SK-N-DZ (cell line): ENCODE measurements at regions not wholly inside any gene's neighbourhood (a gene's known extent, or its start where the extent isn't known, plus 50 kb on each side); places are given as distances from the start of the nearest gene placed in this dataset.
A peak's percentile ranks its signal among the peaks of the same experiment; 100 is the strongest.
"Not testable (repeated sequence)": the region's sequence is repeated elsewhere in the genome, so short reads cannot be mapped to it uniquely, and the experiment has no call there.

Experiments used
- DNase-seq: peaks from one replicate; pipeline ENCODE4 v3.0.0-alpha.2; 2015; ENCODE audit warnings: low spot score

GRCh38 chr12:93204896-93205295 lies 172.8 kb upstream of the NUDT4 start:
- no peak for DNase-seq

DNA sequence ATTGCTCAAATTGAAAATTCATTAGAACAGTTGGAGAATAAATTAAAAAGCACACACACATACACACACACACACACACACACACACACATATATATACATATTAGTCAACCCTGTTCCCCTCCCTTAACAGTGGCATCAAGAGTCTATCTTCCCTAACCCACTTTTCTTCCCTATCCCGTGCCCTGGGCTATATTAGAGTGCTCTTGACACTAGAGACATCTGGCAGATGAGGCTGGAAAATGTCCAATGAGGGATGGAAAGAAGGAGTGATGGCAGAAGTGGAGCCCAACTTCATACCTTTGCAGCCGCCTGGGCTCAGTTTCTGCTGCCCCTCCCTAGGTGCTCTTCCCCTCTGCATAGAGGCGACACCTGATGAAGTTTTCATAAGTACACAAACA lies 172.4 kb upstream of the NUDT4 start:
- DNase-seq: no peak

DNA sequence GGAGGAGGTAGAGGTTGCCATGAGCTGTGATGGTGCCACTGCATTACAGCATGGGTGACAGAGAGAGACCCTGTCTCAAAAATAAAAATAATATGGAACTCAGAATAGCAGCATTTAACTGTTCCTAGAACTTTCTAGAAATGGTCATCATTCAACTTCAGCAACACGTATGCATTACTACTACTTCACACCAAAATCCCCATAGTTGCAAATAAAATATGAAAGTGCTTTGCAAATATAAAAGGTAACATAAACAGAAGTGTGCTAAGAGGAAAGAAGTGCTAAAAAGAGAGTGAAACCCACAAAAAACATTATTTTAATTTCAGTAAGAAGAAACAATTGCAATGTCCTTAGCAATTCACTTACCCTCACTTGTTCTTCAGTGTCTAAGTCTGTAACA lies 169.7 kb upstream of the NUDT4 start:
- DNase-seq: no peak

GRCh38 chr12:93214523-93215289 lies 163.0 kb upstream of the NUDT4 start:
- no peak for DNase-seq

DNA sequence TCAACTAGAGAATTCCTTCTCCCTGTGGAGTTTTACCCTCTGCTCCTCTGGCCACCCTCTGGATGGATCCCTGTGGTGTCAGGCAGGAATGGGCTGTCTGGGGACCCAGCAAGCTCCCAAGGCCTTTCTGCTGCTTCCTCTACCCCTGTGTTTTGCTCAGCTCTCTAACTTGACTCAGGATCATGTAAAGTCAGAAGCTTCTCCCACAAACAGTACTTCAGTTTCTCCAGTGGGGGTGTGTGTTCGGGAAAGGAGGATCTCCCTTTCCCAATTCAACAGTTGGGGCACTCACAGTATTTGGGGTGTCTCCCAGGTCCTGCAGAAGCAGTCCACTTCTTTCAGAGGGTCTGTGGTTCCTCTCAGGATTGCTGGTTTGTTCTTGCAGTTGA lies 162.4 kb upstream of the NUDT4 start:
- no peak for DNase-seq

DNA sequence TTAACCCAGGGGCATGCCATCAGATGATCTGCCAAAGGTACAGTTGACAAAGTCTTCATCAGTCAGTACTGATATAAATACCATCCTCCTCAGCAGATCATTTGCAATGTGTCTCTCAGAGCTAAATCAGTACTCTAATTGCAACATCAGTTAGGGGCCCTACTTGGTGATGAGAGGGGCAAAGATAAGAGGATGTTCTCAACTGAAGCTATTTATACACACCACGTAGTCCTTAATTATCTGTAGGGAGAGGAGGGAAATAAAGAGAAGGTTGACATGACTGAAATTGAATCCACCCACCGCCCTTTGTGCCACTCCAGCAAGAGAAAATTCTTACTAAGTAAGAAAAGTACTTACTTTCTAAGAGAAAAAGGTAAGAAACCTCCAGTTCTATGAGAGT lies 157.8 kb upstream of the NUDT4 start:
- no peak for DNase-seq

GRCh38 chr12:93221841-93222240 lies 155.9 kb upstream of the NUDT4 start:
- no peak for DNase-seq

DNA sequence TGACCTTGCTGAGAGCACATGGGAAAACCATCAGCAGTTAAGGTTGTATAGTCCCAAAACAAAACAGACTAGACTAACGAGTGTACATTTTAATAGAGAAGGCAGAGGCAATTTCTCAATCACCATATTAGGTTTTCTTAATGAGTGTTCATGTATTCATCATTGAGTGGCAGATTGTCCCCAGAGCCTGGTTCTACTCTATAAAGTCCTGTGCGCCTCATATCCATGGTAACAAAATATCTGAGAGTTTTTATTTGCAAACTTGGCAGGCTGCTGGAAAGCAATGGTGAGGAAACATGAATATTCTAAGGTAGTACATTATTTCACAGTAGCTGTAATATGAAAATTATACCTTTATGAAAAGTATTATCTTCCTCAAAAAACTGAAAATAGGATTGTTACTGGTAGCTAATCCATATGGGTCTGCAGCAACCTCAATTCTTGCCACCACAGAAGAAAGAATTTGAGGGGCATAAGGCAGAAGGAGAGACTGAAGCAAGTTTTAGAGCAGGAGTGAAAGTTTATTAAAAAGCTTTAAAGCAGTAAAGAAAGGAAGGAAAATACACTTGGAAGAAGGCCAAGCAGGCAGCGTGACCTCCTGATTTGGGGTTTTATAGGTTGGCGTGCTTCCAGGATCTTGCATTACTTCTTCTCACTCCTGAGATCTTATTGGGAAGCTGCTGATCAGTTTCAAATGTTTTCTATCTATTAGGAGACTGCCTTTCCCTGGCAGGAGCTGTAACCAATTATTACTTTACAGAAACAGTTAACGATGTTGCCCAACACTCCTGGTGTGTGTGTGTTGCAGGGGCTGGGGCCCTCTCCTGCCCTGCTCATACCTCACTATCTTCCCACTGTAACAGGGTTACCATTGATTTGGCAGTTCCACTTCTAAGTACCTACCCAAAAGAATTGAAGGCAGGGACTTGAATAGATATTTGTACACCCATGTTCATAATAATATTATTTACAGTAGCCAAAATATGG lies 154.0 kb upstream of the NUDT4 start:
- DNase-seq: no peak

DNA sequence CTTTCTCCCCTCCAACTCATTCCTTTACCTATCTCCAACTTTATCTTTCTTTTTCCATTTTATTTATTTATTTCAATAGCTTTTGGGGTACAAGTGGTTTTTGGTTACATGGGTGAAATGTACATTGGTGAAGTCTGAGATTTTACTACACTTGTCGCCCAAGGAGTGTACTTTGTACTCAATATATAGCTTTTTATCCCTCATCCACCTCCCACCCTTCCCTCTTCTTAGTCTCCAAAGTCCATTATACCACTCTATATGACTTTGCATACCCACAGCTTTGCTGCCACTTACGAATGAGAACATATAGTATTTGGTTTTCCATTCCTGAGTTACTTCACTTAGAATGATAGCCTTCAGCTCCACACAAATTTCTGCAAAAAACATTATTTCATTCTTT lies 152.6 kb upstream of the NUDT4 start:
- DNase-seq: no peak

DNA sequence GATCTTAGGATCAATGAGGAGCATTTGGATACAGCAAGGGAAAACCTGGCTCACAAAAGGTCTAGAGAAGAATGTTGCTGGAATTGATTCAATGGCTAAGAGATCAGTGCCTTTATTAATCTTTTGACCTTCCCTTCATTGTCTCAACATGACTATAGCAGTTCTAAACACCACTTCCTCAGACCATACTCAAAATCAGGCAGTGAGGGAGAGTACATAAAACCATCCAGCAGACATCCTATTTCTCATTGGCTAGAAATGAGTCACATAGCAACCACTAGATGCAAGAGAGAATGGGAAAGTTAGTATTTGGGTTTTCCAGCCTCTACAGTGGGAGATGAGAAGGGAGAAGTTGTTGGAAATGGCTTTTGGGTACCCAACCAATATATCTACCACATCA lies 151.4 kb upstream of the NUDT4 start:
- DNase-seq: no peak

GRCh38 chr12:93229494-93230325 lies 148.0 kb upstream of the NUDT4 start:
- peak; percentile 93 for DNase-seq

- DNase-seq: no peak
Measured at GRCh38 chr12:93230326-93230720, 147.4 kb upstream of the NUDT4 start.

GRCh38 chr12:93231938-93232337 lies 145.8 kb upstream of the NUDT4 start:
- DNase-seq: peak; percentile 71

DNA sequence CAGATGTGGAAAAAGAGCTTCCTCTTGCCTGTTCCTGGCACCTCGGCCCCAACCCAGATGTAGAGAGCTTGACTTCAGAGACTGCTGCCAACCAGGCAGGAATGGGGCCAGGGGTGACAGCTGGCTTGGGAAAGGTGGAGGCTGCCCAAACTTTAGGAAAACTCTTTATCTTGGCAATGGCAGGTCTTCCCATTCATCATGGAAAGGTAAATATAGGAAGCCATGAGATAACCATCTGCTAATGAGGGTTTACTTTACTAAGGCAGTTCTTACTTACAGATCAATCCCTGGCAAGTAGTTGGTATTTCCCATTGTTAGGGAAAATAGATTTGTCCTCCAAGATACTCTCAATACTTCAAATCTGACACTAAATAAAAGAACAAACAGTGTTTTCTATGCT lies 143.1 kb upstream of the NUDT4 start:
- no peak for DNase-seq

- DNase-seq: no peak
Measured at GRCh38 chr12:93235881-93236280, 141.8 kb upstream of the NUDT4 start.

DNA sequence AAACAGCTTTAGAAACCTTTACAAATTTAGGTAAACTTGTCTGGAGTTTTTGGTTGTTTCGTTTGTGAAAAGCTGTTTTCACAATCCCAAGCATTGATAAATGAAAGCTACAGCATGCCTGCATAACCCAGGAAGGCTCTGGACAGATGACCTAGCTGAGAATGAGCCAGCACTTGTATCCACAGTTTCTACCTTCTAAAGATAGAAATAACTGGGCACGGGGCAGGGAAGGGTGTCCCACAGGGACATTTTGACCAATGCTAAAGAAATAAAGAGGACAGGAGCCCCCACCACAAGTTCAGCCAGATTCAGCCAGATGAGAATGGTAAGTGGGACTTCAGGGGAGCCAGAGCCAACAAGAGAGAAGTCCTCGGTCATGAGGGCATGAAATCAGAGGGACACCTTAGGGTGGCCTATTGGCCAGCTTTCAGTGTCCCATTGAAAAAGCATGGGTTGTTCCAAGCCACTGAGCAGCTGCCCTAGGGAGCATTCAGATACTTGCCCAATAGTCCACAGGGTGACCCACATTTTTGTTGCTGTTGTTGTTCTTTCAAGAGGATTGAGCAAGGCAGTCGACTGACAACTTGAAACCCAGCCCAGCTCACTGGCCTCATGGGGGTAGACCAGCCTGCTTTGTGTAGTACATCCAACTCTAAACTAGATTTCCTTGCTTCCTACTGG lies 140.3 kb upstream of the NUDT4 start:
- DNase-seq: no peak

- not testable (repeated sequence) for DNase-seq
Measured at GRCh38 chr12:93238512-93239262, 139.0 kb upstream of the NUDT4 start.

- DNase-seq: not testable (repeated sequence)
Measured at GRCh38 chr12:93239789-93240188, 137.9 kb upstream of the NUDT4 start.

- no peak for DNase-seq
Measured at GRCh38 chr12:93242154-93242972, 135.4 kb upstream of the NUDT4 start.

DNA sequence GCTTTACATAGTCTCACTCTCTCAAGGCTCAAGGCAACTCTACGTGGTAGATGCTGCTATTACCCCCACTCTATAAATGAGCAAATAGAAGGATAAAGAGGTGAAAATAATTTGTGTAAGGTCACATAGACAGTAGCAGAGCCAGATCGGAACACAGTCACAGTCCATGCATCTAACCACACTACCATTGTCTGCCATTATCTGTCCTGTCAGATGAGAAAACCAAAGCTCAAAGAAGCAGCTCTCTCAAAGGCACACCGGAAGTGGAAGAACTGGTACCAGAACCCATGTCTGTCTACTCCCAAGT lies 134.4 kb upstream of the NUDT4 start:
- no peak for DNase-seq
